ENCODE measurements at regions not wholly inside any gene's neighbourhood (a gene's known extent, or its start where the extent isn't known, plus 50 kb on each side); places are given as distances from the start of the nearest gene placed in this dataset.

GRCh38 chr2:220348206-220348605 lies 720.8 kb downstream of the SLC4A3 start:
- in situ Hi-C loops (cut with HindIII; ENCODE audit: extremely low pct_ligation_motif_present, low pct_unique_long_range_greater_than_20kb) = no loop called here
- ChIA-PET POLR2A (no interaction called here), CTCF (ENCODE audit: low intra/inter-chr PET ratio, low total read pairs) (no interaction called here)
- Histone ChIP-seq H3K27ac (ENCODE audit: extremely low read length, insufficient read depth, low read length) (no peak overlapping the region), H3K27me3 (ENCODE audit: control insufficient read depth in 1 of 2, insufficient read depth in 2 of 2, low read length in 2 of 2) (no peaks in the 10 kb centered on the region), H2AFZ (ENCODE audit: low read length) (no peak overlapping the region), H3K79me2 (ENCODE audit: insufficient read depth, low read length) (no peaks in the 10 kb centered on the region), H3K9ac (ENCODE audit: insufficient read depth, low read depth, low read length) (no peak overlapping the region), H3K4me3 (replicated peaks in 1 of 3; ENCODE audit: insufficient read depth in 1 of 3, low read depth in 2 of 3, low read length in 3 of 3) (no peak overlapping the region), H4K20me1 (ENCODE audit: insufficient read depth, low read length) (no peaks in the 10 kb centered on the region), H3K36me3 (replicated peaks in 1 of 2; ENCODE audit: control insufficient read depth in 1 of 2, insufficient read depth in 2 of 2, low read length in 2 of 2) (no peaks in the 10 kb centered on the region), H3K9me3 (ENCODE audit: low read length) (no peaks in the 10 kb centered on the region; the same call in 1 of the 2 replicates), H3K4me2 (ENCODE audit: low read depth, low read length) (no peak overlapping the region), H3K4me1 (ENCODE audit: insufficient read depth, low read length) (no peaks in the 10 kb centered on the region)
- intact Hi-C loops (cut with micrococcal nuclease; ENCODE audit: unreplicated experiment) = no loop called here
- no peak for ATAC-seq
- no peak for DNase-seq (ENCODE audit: low spot score)
- 0% methylated on average over 2 of the region's 2 CpGs for WGBS (ENCODE audit: low lambda C conversion rate)
- no peak for TF ChIP-seq PAX8 (CRISPR knock-in tag; IDR thresholded peaks at IDR 0.05; ENCODE audit: borderline replicate concordance)
- no peak for TF ChIP-seq ZNF329 (CRISPR knock-in tag; IDR thresholded peaks at IDR 0.05; ENCODE audit: low read depth)
- TF ChIP-seq ZNF501 (CRISPR knock-in tag; IDR thresholded peaks at IDR 0.05) = no peak
- TF ChIP-seq ZNF782 (CRISPR knock-in tag; IDR thresholded peaks at IDR 0.05; ENCODE audit: borderline replicate concordance) = no peak
- TF ChIP-seq, protein P1, sequence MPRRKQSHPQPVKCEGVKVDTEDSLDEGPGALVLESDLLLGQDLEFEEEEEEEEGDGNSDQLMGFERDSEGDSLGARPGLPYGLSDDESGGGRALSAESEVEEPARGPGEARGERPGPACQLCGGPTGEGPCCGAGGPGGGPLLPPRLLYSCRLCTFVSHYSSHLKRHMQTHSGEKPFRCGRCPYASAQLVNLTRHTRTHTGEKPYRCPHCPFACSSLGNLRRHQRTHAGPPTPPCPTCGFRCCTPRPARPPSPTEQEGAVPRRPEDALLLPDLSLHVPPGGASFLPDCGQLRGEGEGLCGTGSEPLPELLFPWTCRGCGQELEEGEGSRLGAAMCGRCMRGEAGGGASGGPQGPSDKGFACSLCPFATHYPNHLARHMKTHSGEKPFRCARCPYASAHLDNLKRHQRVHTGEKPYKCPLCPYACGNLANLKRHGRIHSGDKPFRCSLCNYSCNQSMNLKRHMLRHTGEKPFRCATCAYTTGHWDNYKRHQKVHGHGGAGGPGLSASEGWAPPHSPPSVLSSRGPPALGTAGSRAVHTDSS (CRISPR knock-in tag; conservative IDR thresholded peaks at IDR 0.05) = no peak
- no peak for TF ChIP-seq ZNF460 (CRISPR knock-in tag; IDR thresholded peaks at IDR 0.05; ENCODE audit: borderline replicate concordance)
- no peak for TF ChIP-seq JARID2 (CRISPR knock-in tag; IDR thresholded peaks at IDR 0.05; ENCODE audit: insufficient replicate concordance)
- no peak for TF ChIP-seq SNAI1 (CRISPR knock-in tag; IDR thresholded peaks at IDR 0.05; ENCODE audit: borderline replicate concordance)
- no peak for TF ChIP-seq ELF1 (CRISPR knock-in tag; IDR thresholded peaks at IDR 0.05)
- no peak for TF ChIP-seq ZNF530 (CRISPR knock-in tag; IDR thresholded peaks at IDR 0.05; ENCODE audit: low read depth)
- no peak for TF ChIP-seq TCF12 (IDR thresholded peaks at IDR 0.05)
- no peak for TF ChIP-seq TCF12 (CRISPR knock-in tag; IDR thresholded peaks at IDR 0.05)
- no peak for TF ChIP-seq ARHGAP35 (CRISPR knock-in tag; IDR thresholded peaks at IDR 0.05; ENCODE audit: borderline replicate concordance)
- no peak for TF ChIP-seq HNRNPH1 (optimal IDR thresholded peaks at IDR 0.05; ENCODE audit: low read depth, low read length)
- no peak for TF ChIP-seq MAZ (IDR thresholded peaks at IDR 0.05; ENCODE audit: borderline replicate concordance, low read depth, low read length)
- TF ChIP-seq MAZ (CRISPR knock-in tag; IDR thresholded peaks at IDR 0.05; ENCODE audit: low read depth) = no peak
- no peak for TF ChIP-seq ZNF441 (CRISPR knock-in tag; IDR thresholded peaks at IDR 0.05; ENCODE audit: borderline replicate concordance)
- TF ChIP-seq, protein P2, sequence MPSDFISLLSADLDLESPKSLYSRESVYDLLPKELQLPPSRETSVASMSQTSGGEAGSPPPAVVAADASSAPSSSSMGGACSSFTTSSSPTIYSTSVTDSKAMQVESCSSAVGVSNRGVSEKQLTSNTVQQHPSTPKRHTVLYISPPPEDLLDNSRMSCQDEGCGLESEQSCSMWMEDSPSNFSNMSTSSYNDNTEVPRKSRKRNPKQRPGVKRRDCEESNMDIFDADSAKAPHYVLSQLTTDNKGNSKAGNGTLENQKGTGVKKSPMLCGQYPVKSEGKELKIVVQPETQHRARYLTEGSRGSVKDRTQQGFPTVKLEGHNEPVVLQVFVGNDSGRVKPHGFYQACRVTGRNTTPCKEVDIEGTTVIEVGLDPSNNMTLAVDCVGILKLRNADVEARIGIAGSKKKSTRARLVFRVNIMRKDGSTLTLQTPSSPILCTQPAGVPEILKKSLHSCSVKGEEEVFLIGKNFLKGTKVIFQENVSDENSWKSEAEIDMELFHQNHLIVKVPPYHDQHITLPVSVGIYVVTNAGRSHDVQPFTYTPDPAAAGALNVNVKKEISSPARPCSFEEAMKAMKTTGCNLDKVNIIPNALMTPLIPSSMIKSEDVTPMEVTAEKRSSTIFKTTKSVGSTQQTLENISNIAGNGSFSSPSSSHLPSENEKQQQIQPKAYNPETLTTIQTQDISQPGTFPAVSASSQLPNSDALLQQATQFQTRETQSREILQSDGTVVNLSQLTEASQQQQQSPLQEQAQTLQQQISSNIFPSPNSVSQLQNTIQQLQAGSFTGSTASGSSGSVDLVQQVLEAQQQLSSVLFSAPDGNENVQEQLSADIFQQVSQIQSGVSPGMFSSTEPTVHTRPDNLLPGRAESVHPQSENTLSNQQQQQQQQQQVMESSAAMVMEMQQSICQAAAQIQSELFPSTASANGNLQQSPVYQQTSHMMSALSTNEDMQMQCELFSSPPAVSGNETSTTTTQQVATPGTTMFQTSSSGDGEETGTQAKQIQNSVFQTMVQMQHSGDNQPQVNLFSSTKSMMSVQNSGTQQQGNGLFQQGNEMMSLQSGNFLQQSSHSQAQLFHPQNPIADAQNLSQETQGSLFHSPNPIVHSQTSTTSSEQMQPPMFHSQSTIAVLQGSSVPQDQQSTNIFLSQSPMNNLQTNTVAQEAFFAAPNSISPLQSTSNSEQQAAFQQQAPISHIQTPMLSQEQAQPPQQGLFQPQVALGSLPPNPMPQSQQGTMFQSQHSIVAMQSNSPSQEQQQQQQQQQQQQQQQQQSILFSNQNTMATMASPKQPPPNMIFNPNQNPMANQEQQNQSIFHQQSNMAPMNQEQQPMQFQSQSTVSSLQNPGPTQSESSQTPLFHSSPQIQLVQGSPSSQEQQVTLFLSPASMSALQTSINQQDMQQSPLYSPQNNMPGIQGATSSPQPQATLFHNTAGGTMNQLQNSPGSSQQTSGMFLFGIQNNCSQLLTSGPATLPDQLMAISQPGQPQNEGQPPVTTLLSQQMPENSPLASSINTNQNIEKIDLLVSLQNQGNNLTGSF (CRISPR knock-in tag; IDR thresholded peaks at IDR 0.05) = no peak
- TF ChIP-seq SYNCRIP (IDR thresholded peaks at IDR 0.05; ENCODE audit: insufficient read depth, low read depth, low read length) = no peak
- TF ChIP-seq CAMTA2 (CRISPR knock-in tag; IDR thresholded peaks at IDR 0.05; ENCODE audit: borderline replicate concordance) = no peak
- no TSS peak for BruUV-seq (replicated peaks)
- no peak for FAIRE-seq
